ENCODE measurements at regions not wholly inside any gene's neighbourhood (a gene's known extent, or its start where the extent isn't known, plus 50 kb on each side); places are given as distances from the start of the nearest gene placed in this dataset.

DNA sequence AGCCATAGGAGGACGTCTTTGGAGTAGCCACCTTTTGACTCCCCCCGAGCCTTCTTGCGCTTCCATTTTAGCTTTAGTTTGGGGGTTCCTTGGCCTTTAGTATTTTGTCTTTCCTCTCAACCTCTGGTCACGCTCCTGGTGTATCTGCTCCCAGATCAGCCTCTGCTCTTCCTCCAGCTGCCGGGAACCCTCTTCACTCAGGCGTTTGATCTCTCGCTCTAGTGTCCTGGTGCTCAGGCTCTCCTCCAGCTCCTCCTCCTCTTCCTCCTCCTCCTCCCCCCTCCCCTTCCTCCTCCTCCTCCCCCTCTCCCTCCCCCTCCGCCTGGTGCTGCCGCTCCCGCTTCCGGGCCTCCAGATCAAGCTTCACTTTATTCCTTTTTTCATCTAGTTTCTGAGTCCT lies 1082.3 kb upstream of the TMEFF2 start:
- no peaks in the 10 kb centered on the region for H3K27me3 ChIP-seq (replicated peaks)
- no peak overlapping the region for H3K27ac ChIP-seq
- DNase-seq (ENCODE audit: low read depth in 1 of 2, low spot score in 2 of 2), result no peak
- no peaks in the 10 kb centered on the region for H3K4me1 ChIP-seq (replicated peaks)
- no peak overlapping the region for H3K4me3 ChIP-seq
- H3K9me3 ChIP-seq (replicated peaks), result no peaks in the 10 kb centered on the region
- H3K36me3 ChIP-seq, result no peaks in the 10 kb centered on the region

- no peak for DNase-seq (ENCODE audit: low read depth in 1 of 2, low spot score in 2 of 2)
- Histone ChIP-seq H3K36me3 (no peaks in the 10 kb centered on the region), H3K27ac (no peak overlapping the region), H3K4me3 (no peak overlapping the region), H3K4me1 (replicated peaks) (no peaks in the 10 kb centered on the region), H3K9me3 (replicated peaks) (no peaks in the 10 kb centered on the region), H3K27me3 (replicated peaks) (no peaks in the 10 kb centered on the region)
Measured at GRCh38 chr2:193276560-193276959, 1081.8 kb upstream of the TMEFF2 start.

DNA sequence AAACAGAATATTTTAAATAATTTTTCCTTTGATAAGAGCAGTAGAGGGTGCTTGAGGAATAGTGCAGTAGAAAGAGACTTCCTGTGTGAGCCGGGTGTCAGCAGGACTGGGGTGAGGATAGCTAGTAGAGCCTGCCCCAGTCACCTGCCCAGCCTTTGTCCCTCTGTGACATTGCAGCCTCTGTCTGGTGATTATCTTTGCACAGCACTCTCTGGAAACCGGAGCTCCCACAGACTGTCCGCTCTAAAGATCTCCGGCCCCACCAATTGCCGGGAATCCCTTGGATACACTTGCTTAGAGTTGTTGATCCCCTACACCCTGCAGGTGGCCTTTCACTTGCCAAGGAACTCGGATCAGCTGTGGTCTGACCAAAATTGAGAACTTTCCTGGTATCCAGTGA lies 1081.3 kb upstream of the TMEFF2 start:
- no peak overlapping the region for H3K4me3 ChIP-seq
- H3K4me1 ChIP-seq (replicated peaks), result no peaks in the 10 kb centered on the region
- H3K27me3 ChIP-seq (replicated peaks), result no peaks in the 10 kb centered on the region
- H3K27ac ChIP-seq, result no peak overlapping the region
- no peaks in the 10 kb centered on the region for H3K36me3 ChIP-seq
- no peaks in the 10 kb centered on the region for H3K9me3 ChIP-seq (replicated peaks)
- DNase-seq (ENCODE audit: low read depth in 1 of 2, low spot score in 2 of 2), result no peak

DNA sequence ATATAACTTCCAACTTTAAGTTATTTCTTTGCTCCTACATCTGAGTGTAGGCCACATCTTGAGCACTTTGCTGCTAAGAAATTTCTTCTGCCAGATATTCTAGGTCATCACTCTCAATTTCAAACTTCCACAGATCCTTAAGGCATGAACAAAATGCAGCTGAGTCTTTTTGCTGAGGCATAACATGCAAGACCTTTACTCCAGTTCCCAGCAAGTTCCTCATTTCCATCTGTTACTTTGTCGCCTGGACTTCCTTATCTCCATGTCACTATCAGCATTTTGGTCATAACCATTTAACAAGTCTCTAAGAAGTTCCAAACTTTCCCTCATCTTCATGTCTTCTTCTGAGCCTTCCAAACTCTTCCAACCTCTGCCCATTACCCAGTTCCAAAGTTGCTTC lies 1077.3 kb upstream of the TMEFF2 start:
- Histone ChIP-seq H3K27me3 (replicated peaks) (no peaks in the 10 kb centered on the region), H3K4me1 (replicated peaks) (no peaks in the 10 kb centered on the region), H3K9me3 (replicated peaks) (no peaks in the 10 kb centered on the region), H3K36me3 (no peaks in the 10 kb centered on the region), H3K4me3 (no peak overlapping the region), H3K27ac (no peak overlapping the region)
- DNase-seq (ENCODE audit: low read depth in 1 of 2, low spot score in 2 of 2), result no peak

DNA sequence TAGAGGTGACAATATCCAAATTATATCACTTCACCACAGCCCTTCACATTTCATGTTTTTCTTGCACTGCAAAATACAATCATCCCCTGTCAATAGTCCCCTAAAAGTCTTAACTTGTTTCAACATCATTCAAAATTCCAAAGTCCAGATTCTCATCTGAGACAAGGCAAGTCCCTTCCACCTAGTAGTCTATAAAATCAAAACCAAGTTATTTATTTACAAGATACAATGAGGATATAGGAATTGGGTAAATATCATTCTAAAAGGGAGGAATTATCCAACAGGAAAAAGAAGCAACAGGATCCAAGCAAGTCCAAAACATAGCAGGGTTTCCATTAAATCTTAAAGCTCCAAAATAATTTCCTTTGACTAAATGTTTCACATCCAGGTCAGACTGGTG lies 1076.1 kb upstream of the TMEFF2 start:
- Histone ChIP-seq H3K27ac (no peak overlapping the region), H3K9me3 (replicated peaks) (no peaks in the 10 kb centered on the region), H3K4me1 (replicated peaks) (no peaks in the 10 kb centered on the region), H3K36me3 (no peaks in the 10 kb centered on the region), H3K4me3 (no peak overlapping the region), H3K27me3 (replicated peaks) (no peaks in the 10 kb centered on the region)
- no peak for DNase-seq (ENCODE audit: low read depth in 1 of 2, low spot score in 2 of 2)

DNA sequence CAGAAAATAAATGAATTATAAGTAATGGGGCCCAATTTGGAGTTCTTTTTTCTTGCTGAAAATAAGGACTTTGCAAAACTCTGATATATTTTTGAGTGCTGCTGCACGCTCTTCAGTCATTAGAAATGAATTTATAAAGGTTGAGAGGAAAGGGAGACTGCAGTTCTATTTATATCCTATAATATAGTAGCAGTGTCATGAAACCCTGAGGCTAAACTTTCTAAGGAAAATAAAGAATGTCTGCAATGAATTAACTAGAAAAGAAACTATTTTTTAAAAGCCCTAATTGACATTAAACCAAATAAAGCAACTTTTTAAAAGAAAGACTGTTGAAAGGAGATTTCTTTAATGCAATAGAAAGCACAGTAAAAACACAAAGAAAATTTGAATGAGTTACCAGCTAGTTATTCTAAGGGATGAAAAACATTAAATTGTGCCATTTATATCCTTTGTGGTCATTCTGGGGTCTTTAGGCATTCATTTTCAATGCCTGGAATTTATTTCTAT lies 1072.8 kb upstream of the TMEFF2 start:
- no peaks in the 10 kb centered on the region for H3K27me3 ChIP-seq (replicated peaks)
- no peak overlapping the region for H3K27ac ChIP-seq
- H3K36me3 ChIP-seq, result no peaks in the 10 kb centered on the region
- H3K4me1 ChIP-seq (replicated peaks), result no peaks in the 10 kb centered on the region
- no peak overlapping the region for H3K4me3 ChIP-seq
- no peaks in the 10 kb centered on the region for H3K9me3 ChIP-seq (replicated peaks)
- no peak for DNase-seq (ENCODE audit: low read depth in 1 of 2, low spot score in 2 of 2)

- H3K4me3 ChIP-seq, result no peak overlapping the region
- no peaks in the 10 kb centered on the region for H3K27me3 ChIP-seq (replicated peaks)
- DNase-seq (ENCODE audit: low read depth in 1 of 2, low spot score in 2 of 2), result no peak
- H3K4me1 ChIP-seq (replicated peaks), result no peaks in the 10 kb centered on the region
- no peaks in the 10 kb centered on the region; the same call in 1 of the 2 replicates for H3K9me3 ChIP-seq (replicated peaks)
- H3K36me3 ChIP-seq, result no peaks in the 10 kb centered on the region
- no peak overlapping the region for H3K27ac ChIP-seq
Measured at GRCh38 chr2:193253014-193253530, 1058.3 kb upstream of the TMEFF2 start.

DNA sequence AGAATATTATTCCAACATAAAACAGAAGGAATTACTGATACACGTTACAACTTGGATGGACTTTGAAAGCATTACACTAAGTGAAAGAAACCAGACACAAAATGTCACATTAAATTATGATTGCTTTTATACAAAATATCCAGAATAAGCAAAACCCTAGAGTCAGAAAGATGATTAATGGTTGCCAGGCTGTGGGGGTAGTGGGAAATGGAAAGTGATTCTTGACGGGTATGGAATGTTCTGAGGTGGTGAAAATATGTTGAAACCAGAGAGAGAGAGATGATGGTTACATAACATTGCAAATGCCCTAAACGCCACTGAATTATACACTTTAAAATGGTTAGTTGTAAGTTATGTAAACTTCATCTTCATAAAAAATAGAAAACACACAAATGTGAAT lies 1057.2 kb upstream of the TMEFF2 start:
- H3K27ac ChIP-seq, result no peak overlapping the region
- no peaks in the 10 kb centered on the region for H3K36me3 ChIP-seq
- H3K4me3 ChIP-seq, result no peak overlapping the region
- no peaks in the 10 kb centered on the region for H3K4me1 ChIP-seq (replicated peaks)
- no peaks in the 10 kb centered on the region for H3K9me3 ChIP-seq (replicated peaks)
- no peaks in the 10 kb centered on the region for H3K27me3 ChIP-seq (replicated peaks)
- no peak for DNase-seq (ENCODE audit: low read depth in 1 of 2, low spot score in 2 of 2)

- H3K27me3 ChIP-seq (replicated peaks), result no peaks in the 10 kb centered on the region
- DNase-seq (ENCODE audit: low read depth in 1 of 2, low spot score in 2 of 2), result no peak
- H3K36me3 ChIP-seq, result no peaks in the 10 kb centered on the region
- H3K27ac ChIP-seq, result no peak overlapping the region
- no peak overlapping the region for H3K4me3 ChIP-seq
- no peaks in the 10 kb centered on the region for H3K9me3 ChIP-seq (replicated peaks)
- H3K4me1 ChIP-seq (replicated peaks), result no peaks in the 10 kb centered on the region
Measured at GRCh38 chr2:193250389-193250788, 1055.7 kb upstream of the TMEFF2 start.

DNA sequence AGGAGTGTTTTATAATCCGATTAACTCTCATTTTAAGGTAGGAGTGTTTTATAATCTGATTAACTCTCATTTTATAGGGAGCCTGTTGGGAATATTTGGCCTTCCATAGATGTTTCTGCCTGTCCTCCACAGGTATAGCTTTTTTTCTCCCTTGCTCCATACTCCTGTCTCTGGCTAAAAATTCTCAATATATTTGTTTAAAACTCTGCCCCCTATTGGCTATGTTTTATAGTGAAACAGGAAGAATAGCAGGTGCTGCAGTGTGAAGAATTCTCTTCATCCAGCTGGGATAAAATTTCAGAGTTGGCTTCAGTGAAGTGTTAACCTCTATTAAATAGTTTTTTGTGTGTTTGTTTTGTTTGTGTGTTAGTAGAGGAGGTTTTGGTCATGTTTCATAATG lies 1046.0 kb upstream of the TMEFF2 start:
- Histone ChIP-seq H3K27me3 (replicated peaks) (no peaks in the 10 kb centered on the region), H3K4me3 (no peak overlapping the region), H3K27ac (no peak overlapping the region), H3K36me3 (no peaks in the 10 kb centered on the region), H3K9me3 (replicated peaks) (no peaks in the 10 kb centered on the region), H3K4me1 (replicated peaks) (no peaks in the 10 kb centered on the region)
- DNase-seq (ENCODE audit: low read depth in 1 of 2, low spot score in 2 of 2), result no peak

GRCh38 chr2:193231634-193232033 lies 1036.9 kb upstream of the TMEFF2 start:
- Histone ChIP-seq H3K4me3 (no peak overlapping the region), H3K4me1 (replicated peaks) (no peaks in the 10 kb centered on the region), H3K27ac (no peak overlapping the region), H3K36me3 (no peaks in the 10 kb centered on the region), H3K27me3 (replicated peaks) (no peaks in the 10 kb centered on the region), H3K9me3 (replicated peaks) (no peaks in the 10 kb centered on the region)
- DNase-seq (ENCODE audit: low read depth in 1 of 2, low spot score in 2 of 2), result no peak

- Histone ChIP-seq H3K9me3 (replicated peaks) (no peaks in the 10 kb centered on the region), H3K27me3 (replicated peaks) (no peaks in the 10 kb centered on the region), H3K36me3 (no peaks in the 10 kb centered on the region), H3K4me3 (no peak overlapping the region), H3K4me1 (replicated peaks) (no peaks in the 10 kb centered on the region), H3K27ac (no peak overlapping the region)
- DNase-seq (ENCODE audit: low read depth in 1 of 2, low spot score in 2 of 2), result no peak
Measured at GRCh38 chr2:193228276-193228675, 1033.5 kb upstream of the TMEFF2 start.

- Histone ChIP-seq H3K27me3 (replicated peaks) (no peaks in the 10 kb centered on the region), H3K36me3 (no peaks in the 10 kb centered on the region), H3K27ac (no peak overlapping the region), H3K4me3 (no peak overlapping the region), H3K4me1 (replicated peaks) (no peaks in the 10 kb centered on the region), H3K9me3 (replicated peaks) (no peaks in the 10 kb centered on the region)
- no peak for DNase-seq (ENCODE audit: low read depth in 1 of 2, low spot score in 2 of 2)
Measured at GRCh38 chr2:193222454-193222853, 1027.7 kb upstream of the TMEFF2 start.

- H3K36me3 ChIP-seq, result no peaks in the 10 kb centered on the region
- no peaks in the 10 kb centered on the region for H3K9me3 ChIP-seq (replicated peaks)
- DNase-seq (ENCODE audit: low read depth in 1 of 2, low spot score in 2 of 2), result no peak
- H3K27ac ChIP-seq, result no peak overlapping the region
- H3K27me3 ChIP-seq (replicated peaks), result no peaks in the 10 kb centered on the region
- no peak overlapping the region for H3K4me3 ChIP-seq
- no peaks in the 10 kb centered on the region for H3K4me1 ChIP-seq (replicated peaks)
Measured at GRCh38 chr2:193219413-193219812, 1024.7 kb upstream of the TMEFF2 start.

DNA sequence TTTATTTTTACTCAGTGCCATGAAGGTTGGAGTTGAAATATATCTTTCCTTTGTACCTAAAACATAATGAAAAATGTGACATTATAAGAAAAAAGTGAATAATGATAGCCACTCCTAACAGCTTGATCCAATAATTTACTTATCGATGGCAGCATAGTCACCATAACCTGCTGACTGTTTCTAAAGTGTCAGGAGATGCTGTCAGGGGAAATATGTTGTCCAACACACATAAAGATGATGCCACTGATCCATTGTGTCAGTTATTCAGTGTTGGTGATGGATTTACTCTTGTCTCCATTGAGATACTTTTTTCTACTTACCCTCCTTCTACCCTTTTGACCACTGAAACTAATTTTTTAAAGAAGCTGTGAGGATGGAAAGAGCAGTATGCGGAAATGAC lies 1006.9 kb upstream of the TMEFF2 start:
- Histone ChIP-seq H3K27ac (no peak overlapping the region), H3K9me3 (replicated peaks) (no peaks in the 10 kb centered on the region; the same call in 1 of the 2 replicates), H3K27me3 (replicated peaks) (no peaks in the 10 kb centered on the region), H3K4me1 (replicated peaks) (no peaks in the 10 kb centered on the region), H3K4me3 (no peak overlapping the region), H3K36me3 (no peaks in the 10 kb centered on the region)
- no peak for DNase-seq (ENCODE audit: low read depth in 1 of 2, low spot score in 2 of 2)

Measured in SJSA1 (cell line).